ENCODE measurements at regions not wholly inside any gene's neighbourhood (a gene's known extent, or its start where the extent isn't known, plus 50 kb on each side); places are given as distances from the start of the nearest gene placed in this dataset.
"Not testable (repeated sequence)": the region's sequence is repeated elsewhere in the genome, so short reads cannot be mapped to it uniquely, and the experiment has no call there.

- DNase-seq: no peak
These were observed 161.1 kb downstream of the OR4M2 start for GRCh38 chr15:22241451-22241850.

- DNase-seq: not testable (repeated sequence)
These were observed 162.0 kb downstream of the OR4M2 start for GRCh38 chr15:22242311-22242710.

- DNase-seq: no peak
These were observed 163.3 kb downstream of the OR4M2 start for GRCh38 chr15:22243440-22244130.

GRCh38 chr15:22249511-22249910 lies 169.2 kb downstream of the OR4M2 start:
- not testable (repeated sequence) for DNase-seq

- not testable (repeated sequence) for DNase-seq
These were observed 170.4 kb downstream of the OR4M2 start for GRCh38 chr15:22250501-22251290.

- DNase-seq: no peak
These were observed 171.1 kb downstream of the OR4M2 start for GRCh38 chr15:22251422-22251821.

- DNase-seq: not testable (repeated sequence)
These were observed 171.7 kb downstream of the OR4M2 start for GRCh38 chr15:22252047-22252446.

- not testable (repeated sequence) for DNase-seq
These were observed 172.2 kb downstream of the OR4M2 start for GRCh38 chr15:22252521-22252920.

GRCh38 chr15:22253002-22253675 lies 172.8 kb downstream of the OR4M2 start:
- not testable (repeated sequence) for DNase-seq

- no peak for DNase-seq
These were observed 173.5 kb downstream of the OR4M2 start for GRCh38 chr15:22253676-22254408.

GRCh38 chr15:22254409-22255045 lies 174.2 kb downstream of the OR4M2 start:
- not testable (repeated sequence) for DNase-seq

GRCh38 chr15:22255606-22256005 lies 175.3 kb downstream of the OR4M2 start:
- DNase-seq: not testable (repeated sequence)

GRCh38 chr15:22256389-22257046 lies 176.2 kb downstream of the OR4M2 start:
- DNase-seq: not testable (repeated sequence)

- no peak for DNase-seq
These were observed 177.0 kb downstream of the OR4M2 start for GRCh38 chr15:22257047-22258008.

- DNase-seq: no peak
These were observed 177.7 kb downstream of the OR4M2 start for GRCh38 chr15:22258009-22258397.

GRCh38 chr15:22258398-22259150 lies 178.2 kb downstream of the OR4M2 start:
- no peak for DNase-seq

- DNase-seq: not testable (repeated sequence)
These were observed 178.9 kb downstream of the OR4M2 start for GRCh38 chr15:22259151-22259750.

- no peak for DNase-seq
These were observed 179.6 kb downstream of the OR4M2 start for GRCh38 chr15:22259881-22260421.

GRCh38 chr15:22262613-22263020 lies 182.3 kb downstream of the OR4M2 start:
- no peak for DNase-seq
